OCI-LY3 (cell line): ENCODE measurements at regions not wholly inside any gene's neighbourhood (a gene's known extent, or its start where the extent isn't known, plus 50 kb on each side); places are given as distances from the start of the nearest gene placed in this dataset.

Source experiments
- CTCF ChIP-seq: fragments of 200-600, 300-600 bp; sonication (generic); IDR thresholded peaks from 2 replicates; pipeline ENCODE4 v1.5.1; 2014; ENCODE audit warnings: antibody characterized with exemption, low read length, low read depth
- EZH2phosphoT487 ChIP-seq: fragments of 200-600 bp; shearing (Covaris generic); IDR thresholded peaks from 2 replicates; pipeline ENCODE4 v1.6.1; 2018; ENCODE audit warnings: antibody characterized with exemption, mixed run types, low read depth

DNA sequence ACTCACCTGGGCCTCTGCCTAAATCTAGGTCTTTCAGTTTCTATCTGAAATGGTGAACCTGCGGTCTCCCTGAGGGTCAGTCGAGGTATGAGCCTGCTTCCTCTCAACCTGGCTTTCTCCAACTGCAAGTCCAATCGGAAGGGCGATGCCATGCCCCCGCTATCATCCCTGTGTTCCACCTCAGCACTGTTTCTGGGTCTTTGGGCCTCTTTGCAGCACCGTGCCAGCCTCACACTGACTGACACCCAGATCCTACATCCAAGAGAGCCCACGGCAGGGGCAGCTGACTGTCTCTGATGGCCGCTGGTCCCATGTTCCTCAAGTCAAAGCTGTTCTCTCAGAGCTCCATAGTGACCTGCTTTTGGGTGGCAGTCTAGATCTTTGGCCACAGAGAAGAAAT, 120.7 kb downstream of the PAPOLA start:
- TF ChIP-seq EZH2phosphoT487 = no peak
- no peak for TF ChIP-seq CTCF
